ENCODE measurements at regions not wholly inside any gene's neighbourhood (a gene's known extent, or its start where the extent isn't known, plus 50 kb on each side); places are given as distances from the start of the nearest gene placed in this dataset.
"Not testable (repeated sequence)": the region's sequence is repeated elsewhere in the genome, so short reads cannot be mapped to it uniquely, and the experiment has no call there.

- 92% methylated on average over 5 of the region's 5 CpGs for WGBS
- H3K9ac ChIP-seq (ENCODE audit: low read depth, low read length): no peak overlapping the region
- H3K4me3 ChIP-seq (ENCODE audit: low read length): no peak overlapping the region
Measured at GRCh38 chr15:60257591-60258159, 140.1 kb downstream of the ANXA2 start.

GRCh38 chr15:60259469-60259868 lies 138.3 kb downstream of the ANXA2 start:
- Histone ChIP-seq H3K4me3 (ENCODE audit: low read length) (no peak overlapping the region), H3K9ac (ENCODE audit: low read depth, low read length) (no peak overlapping the region), H3K4me1 (ENCODE audit: insufficient read depth, low read length) (no peaks in the 10 kb centered on the region), H3K9me3 (ENCODE audit: insufficient read depth, low read depth, low read length) (no peaks in the 10 kb centered on the region), H3K36me3 (ENCODE audit: insufficient read depth, low read length) (no peaks in the 10 kb centered on the region), H3K27ac (ENCODE audit: low read depth, low read length) (no peak overlapping the region), H3K27me3 (ENCODE audit: insufficient read depth, low read length) (no peaks in the 10 kb centered on the region)
- 100% methylated on average over 1 of the region's 1 CpG for WGBS

More at GRCh38 chr15:60257591-60258159, 140.1 kb downstream of the ANXA2 start:
- Histone ChIP-seq H3K4me1 (ENCODE audit: insufficient read depth, low read length) (no peaks in the 10 kb centered on the region), H3K9me3 (ENCODE audit: insufficient read depth, low read depth, low read length) (no peaks in the 10 kb centered on the region), H3K36me3 (ENCODE audit: insufficient read depth, low read length) (no peaks in the 10 kb centered on the region), H3K27me3 (ENCODE audit: insufficient read depth, low read length) (no peaks in the 10 kb centered on the region), H3K27ac (ENCODE audit: low read depth, low read length) (no peak overlapping the region)

- 88% methylated on average over 4 of the region's 4 CpGs for WGBS
- Histone ChIP-seq H3K9me3 (ENCODE audit: insufficient read depth, low read depth, low read length) (no peaks in the 10 kb centered on the region), H3K9ac (ENCODE audit: low read depth, low read length) (no peak overlapping the region), H3K27ac (ENCODE audit: low read depth, low read length) (no peak overlapping the region), H3K4me3 (ENCODE audit: low read length) (no peak overlapping the region), H3K36me3 (ENCODE audit: insufficient read depth, low read length) (no peaks in the 10 kb centered on the region), H3K4me1 (ENCODE audit: insufficient read depth, low read length) (no peaks in the 10 kb centered on the region), H3K27me3 (ENCODE audit: insufficient read depth, low read length) (no peaks in the 10 kb centered on the region)
Measured at GRCh38 chr15:60264088-60264487, 133.7 kb downstream of the ANXA2 start.

- no peaks in the 10 kb centered on the region for H3K27me3 ChIP-seq (ENCODE audit: insufficient read depth, low read length)
- H3K9me3 ChIP-seq (ENCODE audit: insufficient read depth, low read depth, low read length): no peaks in the 10 kb centered on the region
- no peaks in the 10 kb centered on the region for H3K4me1 ChIP-seq (ENCODE audit: insufficient read depth, low read length)
- 84% methylated on average over 4 of the region's 4 CpGs for WGBS
- H3K27ac ChIP-seq (ENCODE audit: low read depth, low read length): no peak overlapping the region
- no peak overlapping the region for H3K9ac ChIP-seq (ENCODE audit: low read depth, low read length)
- H3K4me3 ChIP-seq (ENCODE audit: low read length): no peak overlapping the region
- no peaks in the 10 kb centered on the region for H3K36me3 ChIP-seq (ENCODE audit: insufficient read depth, low read length)
Measured at GRCh38 chr15:60264566-60264965, 133.2 kb downstream of the ANXA2 start.

- no peak overlapping the region for H3K4me3 ChIP-seq (ENCODE audit: low read length)
- H3K36me3 ChIP-seq (ENCODE audit: insufficient read depth, low read length): no peaks in the 10 kb centered on the region
- H3K4me1 ChIP-seq (ENCODE audit: insufficient read depth, low read length): no peaks in the 10 kb centered on the region
- H3K27me3 ChIP-seq (ENCODE audit: insufficient read depth, low read length): no peaks in the 10 kb centered on the region
- no peaks in the 10 kb centered on the region for H3K9me3 ChIP-seq (ENCODE audit: insufficient read depth, low read depth, low read length)
- no peak overlapping the region for H3K27ac ChIP-seq (ENCODE audit: low read depth, low read length)
- no peak overlapping the region for H3K9ac ChIP-seq (ENCODE audit: low read depth, low read length)
Measured at GRCh38 chr15:60265057-60265456, 132.7 kb downstream of the ANXA2 start.

- no peak overlapping the region for H3K27ac ChIP-seq (ENCODE audit: low read depth, low read length)
- 85% methylated on average over 2 of the region's 2 CpGs for WGBS
- H3K9ac ChIP-seq (ENCODE audit: low read depth, low read length): no peak overlapping the region
- H3K27me3 ChIP-seq (ENCODE audit: insufficient read depth, low read length): no peaks in the 10 kb centered on the region
- peaks cover 27% of the 10 kb centered on the region for H3K9me3 ChIP-seq (ENCODE audit: insufficient read depth, low read depth, low read length)
- H3K4me3 ChIP-seq (ENCODE audit: low read length): no peak overlapping the region
- no peaks in the 10 kb centered on the region for H3K36me3 ChIP-seq (ENCODE audit: insufficient read depth, low read length)
- no peaks in the 10 kb centered on the region for H3K4me1 ChIP-seq (ENCODE audit: insufficient read depth, low read length)
Measured at GRCh38 chr15:60272623-60273022, 125.2 kb downstream of the ANXA2 start.

GRCh38 chr15:60275624-60276023 lies 122.2 kb downstream of the ANXA2 start:
- no peaks in the 10 kb centered on the region for H3K27me3 ChIP-seq (ENCODE audit: insufficient read depth, low read length)
- H3K9ac ChIP-seq (ENCODE audit: low read depth, low read length): no peak overlapping the region
- H3K4me3 ChIP-seq (ENCODE audit: low read length): no peak overlapping the region
- 95% methylated on average over 2 of the region's 3 CpGs for WGBS
- no peak overlapping the region for H3K27ac ChIP-seq (ENCODE audit: low read depth, low read length)
- H3K36me3 ChIP-seq (ENCODE audit: insufficient read depth, low read length): no peaks in the 10 kb centered on the region
- peaks cover 27% of the 10 kb centered on the region for H3K9me3 ChIP-seq (ENCODE audit: insufficient read depth, low read depth, low read length)
- no peaks in the 10 kb centered on the region for H3K4me1 ChIP-seq (ENCODE audit: insufficient read depth, low read length)

GRCh38 chr15:60278879-60279278 lies 118.9 kb downstream of the ANXA2 start:
- Histone ChIP-seq H3K27me3 (ENCODE audit: insufficient read depth, low read length) (no peaks in the 10 kb centered on the region), H3K4me1 (ENCODE audit: insufficient read depth, low read length) (no peaks in the 10 kb centered on the region)
- WGBS: 88% methylated on average over 6 of the region's 6 CpGs

GRCh38 chr15:60280259-60280658 lies 117.5 kb downstream of the ANXA2 start:
- Histone ChIP-seq H3K4me3 (ENCODE audit: low read length) (no peak overlapping the region), H3K27me3 (ENCODE audit: insufficient read depth, low read length) (no peaks in the 10 kb centered on the region), H3K9me3 (ENCODE audit: insufficient read depth, low read depth, low read length) (peaks cover 20% of the 10 kb centered on the region), H3K4me1 (ENCODE audit: insufficient read depth, low read length) (no peaks in the 10 kb centered on the region), H3K36me3 (ENCODE audit: insufficient read depth, low read length) (no peaks in the 10 kb centered on the region), H3K27ac (ENCODE audit: low read depth, low read length) (no peak overlapping the region), H3K9ac (ENCODE audit: low read depth, low read length) (no peak overlapping the region)
- 95% methylated on average over 2 of the region's 2 CpGs for WGBS

More at GRCh38 chr15:60278879-60279278, 118.9 kb downstream of the ANXA2 start:
- no peak overlapping the region for H3K4me3 ChIP-seq (ENCODE audit: low read length)
- no peak overlapping the region for H3K9ac ChIP-seq (ENCODE audit: low read depth, low read length)
- no peak overlapping the region for H3K27ac ChIP-seq (ENCODE audit: low read depth, low read length)
- no peaks in the 10 kb centered on the region for H3K36me3 ChIP-seq (ENCODE audit: insufficient read depth, low read length)
- H3K9me3 ChIP-seq (ENCODE audit: insufficient read depth, low read depth, low read length): peaks cover 27% of the 10 kb centered on the region

GRCh38 chr15:60283936-60284335 lies 113.8 kb downstream of the ANXA2 start:
- Histone ChIP-seq H3K9me3 (ENCODE audit: insufficient read depth, low read depth, low read length) (peaks cover 2% of the 10 kb centered on the region; the same call in 1 of the 2 replicates), H3K4me3 (ENCODE audit: low read length) (no peak overlapping the region), H3K27ac (ENCODE audit: low read depth, low read length) (no peak overlapping the region), H3K36me3 (ENCODE audit: insufficient read depth, low read length) (no peaks in the 10 kb centered on the region), H3K27me3 (ENCODE audit: insufficient read depth, low read length) (no peaks in the 10 kb centered on the region), H3K9ac (ENCODE audit: low read depth, low read length) (no peak overlapping the region), H3K4me1 (ENCODE audit: insufficient read depth, low read length) (no peaks in the 10 kb centered on the region)

- not testable (repeated sequence) for H3K27me3 ChIP-seq (ENCODE audit: insufficient read depth, low read length); H3K27ac ChIP-seq (ENCODE audit: low read depth, low read length); H3K9ac ChIP-seq (ENCODE audit: low read depth, low read length); H3K4me1 ChIP-seq (ENCODE audit: insufficient read depth, low read length); H3K4me3 ChIP-seq (ENCODE audit: low read length); H3K36me3 ChIP-seq (ENCODE audit: insufficient read depth, low read length)
- H3K9me3 ChIP-seq (ENCODE audit: insufficient read depth, low read depth, low read length): peaks cover 18% of the 10 kb centered on the region; the same call in 1 of the 2 replicates
- 96% methylated on average over 5 of the region's 5 CpGs for WGBS
Measured at GRCh38 chr15:60295901-60296300, 101.9 kb downstream of the ANXA2 start.

GRCh38 chr15:60297047-60297446 lies 100.7 kb downstream of the ANXA2 start:
- no peaks in the 10 kb centered on the region for H3K4me1 ChIP-seq (ENCODE audit: insufficient read depth, low read length)
- 94% methylated on average over 1 of the region's 3 CpGs for WGBS
- H3K27me3 ChIP-seq (ENCODE audit: insufficient read depth, low read length): no peaks in the 10 kb centered on the region

More at GRCh38 chr15:60297047-60297446, 100.7 kb downstream of the ANXA2 start:
- H3K9me3 ChIP-seq (ENCODE audit: insufficient read depth, low read depth, low read length): peaks cover 18% of the 10 kb centered on the region; the same call in 1 of the 2 replicates
- no peak overlapping the region for H3K4me3 ChIP-seq (ENCODE audit: low read length)
- no peak overlapping the region for H3K9ac ChIP-seq (ENCODE audit: low read depth, low read length)
- no peak overlapping the region for H3K27ac ChIP-seq (ENCODE audit: low read depth, low read length)
- H3K36me3 ChIP-seq (ENCODE audit: insufficient read depth, low read length): no peaks in the 10 kb centered on the region

Measured in HUES64 (cell line).